ENCODE measurements at regions not wholly inside any gene's neighbourhood (a gene's known extent, or its start where the extent isn't known, plus 50 kb on each side); places are given as distances from the start of the nearest gene placed in this dataset.
"Not testable (repeated sequence)": the region's sequence is repeated elsewhere in the genome, so short reads cannot be mapped to it uniquely, and the experiment has no call there.

GRCh38 chr6:80961166-80961565 is 791.3 kb downstream of the TENT5A start:
- intact Hi-C loops (cut with DNase I): no loop called here
- DNase-seq (ENCODE audit: low spot score): no peak
- no peak overlapping the region for H3K4me3 ChIP-seq
- no peak for TF ChIP-seq POLR2A (IDR thresholded peaks at IDR 0.05)
- H3K9me3 ChIP-seq: no peaks in the 10 kb centered on the region
- no peaks in the 10 kb centered on the region for H3K27me3 ChIP-seq (replicated peaks; ENCODE audit: insufficient read depth)
- H3K36me3 ChIP-seq: no peaks in the 10 kb centered on the region
- WGBS: 92% methylated on average over 3 of the region's 3 CpGs
- H3K27ac ChIP-seq: no peak overlapping the region
- no peaks in the 10 kb centered on the region for H3K4me1 ChIP-seq (replicated peaks)

DNA sequence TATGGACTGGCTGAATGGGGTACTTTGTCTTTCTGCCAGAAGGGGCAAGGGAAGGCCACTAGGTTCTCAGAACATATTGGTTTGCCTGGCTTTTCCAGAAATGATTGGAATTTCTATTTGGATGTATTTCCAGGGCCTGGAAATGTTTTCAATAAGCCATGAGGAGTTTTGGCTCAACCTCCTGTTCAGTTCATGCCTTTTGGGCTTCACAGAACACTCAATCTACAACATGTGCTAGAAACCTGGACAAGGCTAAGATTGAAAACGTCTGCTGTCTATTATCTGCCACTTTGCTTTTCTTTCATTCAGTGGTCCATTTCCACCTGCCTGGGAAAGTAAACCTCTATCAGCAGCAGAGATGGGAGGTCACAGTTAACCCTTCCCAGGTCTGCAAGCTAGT is 793.4 kb downstream of the TENT5A start:
- Histone ChIP-seq H3K4me3 (no peak overlapping the region), H3K36me3 (no peaks in the 10 kb centered on the region), H3K9me3 (no peaks in the 10 kb centered on the region), H3K27me3 (replicated peaks; ENCODE audit: insufficient read depth) (no peaks in the 10 kb centered on the region), H3K27ac (no peak overlapping the region), H3K4me1 (replicated peaks) (no peaks in the 10 kb centered on the region)
- WGBS: 30% methylated on average over 1 of the region's 1 CpG
- intact Hi-C loops (cut with DNase I): no loop called here
- no peak for DNase-seq (ENCODE audit: low spot score)
- TF ChIP-seq, protein P1, sequence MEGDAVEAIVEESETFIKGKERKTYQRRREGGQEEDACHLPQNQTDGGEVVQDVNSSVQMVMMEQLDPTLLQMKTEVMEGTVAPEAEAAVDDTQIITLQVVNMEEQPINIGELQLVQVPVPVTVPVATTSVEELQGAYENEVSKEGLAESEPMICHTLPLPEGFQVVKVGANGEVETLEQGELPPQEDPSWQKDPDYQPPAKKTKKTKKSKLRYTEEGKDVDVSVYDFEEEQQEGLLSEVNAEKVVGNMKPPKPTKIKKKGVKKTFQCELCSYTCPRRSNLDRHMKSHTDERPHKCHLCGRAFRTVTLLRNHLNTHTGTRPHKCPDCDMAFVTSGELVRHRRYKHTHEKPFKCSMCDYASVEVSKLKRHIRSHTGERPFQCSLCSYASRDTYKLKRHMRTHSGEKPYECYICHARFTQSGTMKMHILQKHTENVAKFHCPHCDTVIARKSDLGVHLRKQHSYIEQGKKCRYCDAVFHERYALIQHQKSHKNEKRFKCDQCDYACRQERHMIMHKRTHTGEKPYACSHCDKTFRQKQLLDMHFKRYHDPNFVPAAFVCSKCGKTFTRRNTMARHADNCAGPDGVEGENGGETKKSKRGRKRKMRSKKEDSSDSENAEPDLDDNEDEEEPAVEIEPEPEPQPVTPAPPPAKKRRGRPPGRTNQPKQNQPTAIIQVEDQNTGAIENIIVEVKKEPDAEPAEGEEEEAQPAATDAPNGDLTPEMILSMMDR (IDR thresholded peaks at IDR 0.05): no peak
- no peak for TF ChIP-seq POLR2AphosphoS5 (IDR thresholded peaks at IDR 0.05)
- no peak for TF ChIP-seq POLR2A (IDR thresholded peaks at IDR 0.05)

- Histone ChIP-seq H3K27me3 (replicated peaks; ENCODE audit: insufficient read depth) (no peaks in the 10 kb centered on the region), H3K4me3 (no peak overlapping the region), H3K36me3 (no peaks in the 10 kb centered on the region), H3K27ac (no peak overlapping the region), H3K9me3 (no peaks in the 10 kb centered on the region), H3K4me1 (replicated peaks) (no peaks in the 10 kb centered on the region)
- no peak for TF ChIP-seq POLR2A (IDR thresholded peaks at IDR 0.05)
- intact Hi-C loops (cut with DNase I): no loop called here
- DNase-seq (ENCODE audit: low spot score): no peak
- WGBS: 48% methylated on average over 1 of the region's 1 CpG
These were observed 795.6 kb downstream of the TENT5A start for GRCh38 chr6:80956898-80957297.

DNA sequence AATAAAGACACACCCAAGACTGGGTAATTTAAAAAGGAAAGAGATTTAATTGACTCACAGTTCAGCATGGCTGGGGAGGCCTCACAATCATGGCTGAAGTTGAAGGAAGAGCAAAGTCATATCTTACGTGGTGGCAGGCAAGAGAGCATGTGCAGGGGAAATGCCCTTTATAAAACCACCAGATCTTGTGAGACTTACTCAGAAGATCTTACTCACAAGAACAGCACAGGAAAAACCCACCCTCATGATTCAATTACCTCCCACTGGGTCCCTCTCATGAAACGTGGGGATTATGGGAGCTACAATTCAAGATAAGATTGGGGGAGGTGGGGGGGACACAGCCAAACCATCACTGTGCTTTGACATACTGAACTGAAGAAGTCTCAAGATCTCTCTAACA is 800.0 kb downstream of the TENT5A start:
- H3K4me1 ChIP-seq (replicated peaks); H3K27me3 ChIP-seq (replicated peaks; ENCODE audit: insufficient read depth); H3K27ac ChIP-seq; H3K4me3 ChIP-seq; H3K36me3 ChIP-seq; H3K9me3 ChIP-seq; intact Hi-C loops (cut with DNase I); DNase-seq (ENCODE audit: low spot score): not testable (repeated sequence)
- 54% methylated on average over 2 of the region's 2 CpGs for WGBS

GRCh38 chr6:80946402-80946801 is 806.1 kb downstream of the TENT5A start:
- H3K36me3 ChIP-seq: no peaks in the 10 kb centered on the region
- TF ChIP-seq, protein P1 (IDR thresholded peaks at IDR 0.05): no peak
- TF ChIP-seq POLR2AphosphoS5 (IDR thresholded peaks at IDR 0.05) (no peak), POLR2A (IDR thresholded peaks at IDR 0.05) (no peak)
- H3K4me1 ChIP-seq (replicated peaks): no peaks in the 10 kb centered on the region
- no peak overlapping the region for H3K27ac ChIP-seq
- H3K27me3 ChIP-seq (replicated peaks; ENCODE audit: insufficient read depth): no peaks in the 10 kb centered on the region
- H3K9me3 ChIP-seq: no peaks in the 10 kb centered on the region
- intact Hi-C loops (cut with DNase I): no loop called here
- DNase-seq (ENCODE audit: low spot score): no peak
- H3K4me3 ChIP-seq: no peak overlapping the region
- 55% methylated on average over 3 of the region's 3 CpGs for WGBS

GRCh38 chr6:80942911-80943310 is 809.6 kb downstream of the TENT5A start:
- Histone ChIP-seq H3K9me3 (no peaks in the 10 kb centered on the region), H3K27ac (no peak overlapping the region), H3K27me3 (replicated peaks; ENCODE audit: insufficient read depth) (no peaks in the 10 kb centered on the region), H3K4me3 (no peak overlapping the region), H3K4me1 (replicated peaks) (no peaks in the 10 kb centered on the region), H3K36me3 (no peaks in the 10 kb centered on the region)
- intact Hi-C loops (cut with DNase I): no loop called here
- no peak for DNase-seq (ENCODE audit: low spot score)
- TF ChIP-seq POLR2A (IDR thresholded peaks at IDR 0.05) (no peak), POLR2AphosphoS5 (IDR thresholded peaks at IDR 0.05) (no peak)
- TF ChIP-seq, protein P1 (IDR thresholded peaks at IDR 0.05): no peak
- 93% methylated on average over 1 of the region's 1 CpG for WGBS

Data from prostate gland (tissue), 2 donors.